ENCODE measurements at regions not wholly inside any gene's neighbourhood (a gene's known extent, or its start where the extent isn't known, plus 50 kb on each side); places are given as distances from the start of the nearest gene placed in this dataset.

DNA sequence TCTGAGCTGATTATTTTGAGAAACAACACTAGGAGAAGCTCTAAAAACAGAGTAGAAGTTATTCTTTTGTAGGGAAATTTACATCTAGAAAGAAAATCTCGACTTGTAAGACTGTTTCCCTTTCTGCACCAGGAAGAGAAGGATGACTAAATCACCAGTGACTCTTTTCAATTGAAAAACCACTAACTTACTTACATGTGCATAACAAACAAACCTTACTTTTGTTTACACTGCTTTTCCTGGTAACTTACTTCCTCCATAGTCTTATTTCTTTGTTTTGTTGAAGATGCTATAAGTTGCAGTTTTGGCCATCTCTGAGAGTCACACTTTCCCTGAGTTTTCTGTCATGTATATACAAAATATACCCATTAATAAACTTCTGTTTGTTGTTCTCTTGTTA is 293.6 kb upstream of the FAT4 start:
- TF ChIP-seq, protein P1, sequence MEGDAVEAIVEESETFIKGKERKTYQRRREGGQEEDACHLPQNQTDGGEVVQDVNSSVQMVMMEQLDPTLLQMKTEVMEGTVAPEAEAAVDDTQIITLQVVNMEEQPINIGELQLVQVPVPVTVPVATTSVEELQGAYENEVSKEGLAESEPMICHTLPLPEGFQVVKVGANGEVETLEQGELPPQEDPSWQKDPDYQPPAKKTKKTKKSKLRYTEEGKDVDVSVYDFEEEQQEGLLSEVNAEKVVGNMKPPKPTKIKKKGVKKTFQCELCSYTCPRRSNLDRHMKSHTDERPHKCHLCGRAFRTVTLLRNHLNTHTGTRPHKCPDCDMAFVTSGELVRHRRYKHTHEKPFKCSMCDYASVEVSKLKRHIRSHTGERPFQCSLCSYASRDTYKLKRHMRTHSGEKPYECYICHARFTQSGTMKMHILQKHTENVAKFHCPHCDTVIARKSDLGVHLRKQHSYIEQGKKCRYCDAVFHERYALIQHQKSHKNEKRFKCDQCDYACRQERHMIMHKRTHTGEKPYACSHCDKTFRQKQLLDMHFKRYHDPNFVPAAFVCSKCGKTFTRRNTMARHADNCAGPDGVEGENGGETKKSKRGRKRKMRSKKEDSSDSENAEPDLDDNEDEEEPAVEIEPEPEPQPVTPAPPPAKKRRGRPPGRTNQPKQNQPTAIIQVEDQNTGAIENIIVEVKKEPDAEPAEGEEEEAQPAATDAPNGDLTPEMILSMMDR (IDR thresholded peaks at IDR 0.05), result no peak
- TF ChIP-seq POLR2A (IDR thresholded peaks at IDR 0.05), result no peak

Data from esophagus squamous epithelium (tissue), 4 donors.